HG03103 (cell line): ENCODE measurements at regions not wholly inside any gene's neighbourhood (a gene's known extent, or its start where the extent isn't known, plus 50 kb on each side); places are given as distances from the start of the nearest gene placed in this dataset.

Experiments
- ATAC-seq: cut with Tn5 transposase; IDR thresholded peaks from one replicate; pipeline ENCODE4 v1.9.1; 2021; ENCODE audit warnings: low read depth; ENCODE audit not compliant: unreplicated experiment

DNA sequence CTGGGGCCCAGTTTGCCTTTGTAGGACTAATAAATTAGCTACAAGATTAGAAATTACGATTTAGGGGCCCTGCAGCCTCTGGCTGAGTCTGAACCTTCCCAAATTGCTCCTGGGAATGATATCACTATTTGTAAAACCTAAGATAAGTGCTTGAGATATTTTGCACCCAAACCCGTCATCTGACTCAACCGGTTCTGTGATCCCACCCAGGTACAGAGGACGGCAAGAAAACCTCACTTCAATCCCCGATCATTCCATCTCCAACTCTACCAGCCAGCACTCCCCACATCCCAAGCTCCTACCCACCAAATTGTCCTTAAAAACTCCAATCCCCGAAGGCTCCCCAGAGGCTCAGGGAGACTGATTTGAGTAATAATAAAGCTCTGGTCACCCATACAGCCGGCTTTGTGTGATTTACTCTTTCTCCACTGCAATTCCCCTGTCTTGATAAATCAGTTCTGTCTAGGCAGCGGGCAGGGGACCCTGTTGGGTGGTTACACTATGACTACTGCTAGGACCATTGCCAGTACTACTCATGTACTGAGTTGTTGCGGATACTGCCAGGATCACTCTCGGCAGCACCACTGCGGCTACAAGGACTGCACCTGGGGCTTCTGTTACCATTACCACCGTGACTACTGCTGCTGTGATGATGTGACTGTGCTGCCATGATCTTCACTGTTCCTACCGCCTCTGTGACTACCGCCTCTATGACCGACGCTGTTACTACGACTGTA, 73.1 kb downstream of the IRF8 start:
- no peak for ATAC-seq

DNA sequence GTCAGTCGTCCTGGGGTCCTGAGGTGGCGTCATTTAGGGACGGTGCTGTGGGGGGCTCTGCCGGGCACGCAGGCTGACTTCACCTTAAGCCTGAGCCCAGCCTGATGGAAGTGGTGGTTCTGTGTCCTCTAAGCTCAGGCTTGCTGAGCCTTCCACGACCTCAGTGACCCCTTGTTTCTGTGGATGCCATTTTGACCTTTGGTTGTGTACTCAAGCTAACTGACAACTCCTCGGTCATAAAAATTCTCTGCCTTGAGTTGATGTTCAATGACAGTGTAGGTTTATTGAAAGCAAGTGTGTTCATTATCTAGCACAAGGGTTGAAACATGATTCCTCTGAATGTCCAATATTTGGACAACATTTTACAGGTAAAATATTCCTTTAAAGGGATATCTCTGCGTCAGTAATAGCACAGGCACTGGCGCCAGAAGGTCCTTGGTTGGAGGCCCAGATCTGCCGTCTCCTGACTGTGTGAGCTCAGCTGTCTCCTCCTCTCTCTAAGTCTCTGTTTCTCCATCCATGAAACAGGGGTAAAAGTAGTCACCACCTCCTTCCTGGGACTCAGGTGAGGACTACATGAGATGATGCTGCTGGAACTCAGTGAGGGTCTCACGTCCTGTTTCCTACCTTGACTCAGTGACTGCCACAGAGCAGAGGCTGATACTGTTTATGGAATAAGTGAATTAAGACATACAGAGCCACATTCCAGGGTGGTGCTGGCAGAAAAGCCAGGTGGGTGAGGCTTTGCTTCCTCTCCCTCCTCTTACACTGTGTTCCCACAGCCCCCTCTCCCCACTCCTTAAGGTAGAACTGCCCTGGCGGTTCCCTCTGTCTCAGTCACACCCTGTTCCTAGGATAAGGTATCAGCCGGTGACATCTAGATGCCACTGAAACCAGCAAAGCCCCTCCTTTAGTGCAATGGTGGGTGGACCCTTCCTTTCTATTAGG, 75.7 kb downstream of the IRF8 start:
- no peak for ATAC-seq

DNA sequence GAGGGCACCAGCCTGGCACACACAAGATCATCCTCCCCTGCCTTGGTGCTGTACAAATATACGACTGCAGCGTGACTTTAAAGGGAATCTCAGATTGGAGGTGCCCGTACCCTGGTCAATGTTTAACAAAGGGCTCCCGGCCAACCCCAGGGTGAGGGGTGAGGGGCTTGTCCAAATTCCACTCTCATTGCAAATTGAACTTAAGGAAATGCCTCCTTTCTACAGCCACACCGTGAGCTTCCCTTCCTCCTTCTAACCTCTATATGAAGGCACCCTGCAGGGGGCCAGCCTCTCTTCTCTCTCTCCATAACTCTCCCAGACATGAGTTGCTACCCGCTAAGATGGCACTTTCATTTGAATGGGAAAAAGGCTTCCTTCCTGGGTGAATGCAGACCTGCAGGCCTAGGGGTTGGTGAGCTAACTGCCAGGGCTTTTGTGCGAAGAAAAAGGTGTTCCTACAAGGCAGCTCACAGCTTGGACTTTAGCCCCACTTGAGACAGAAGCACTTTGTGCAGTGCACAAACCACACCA, 76.6 kb downstream of the IRF8 start:
- no peak for ATAC-seq

DNA sequence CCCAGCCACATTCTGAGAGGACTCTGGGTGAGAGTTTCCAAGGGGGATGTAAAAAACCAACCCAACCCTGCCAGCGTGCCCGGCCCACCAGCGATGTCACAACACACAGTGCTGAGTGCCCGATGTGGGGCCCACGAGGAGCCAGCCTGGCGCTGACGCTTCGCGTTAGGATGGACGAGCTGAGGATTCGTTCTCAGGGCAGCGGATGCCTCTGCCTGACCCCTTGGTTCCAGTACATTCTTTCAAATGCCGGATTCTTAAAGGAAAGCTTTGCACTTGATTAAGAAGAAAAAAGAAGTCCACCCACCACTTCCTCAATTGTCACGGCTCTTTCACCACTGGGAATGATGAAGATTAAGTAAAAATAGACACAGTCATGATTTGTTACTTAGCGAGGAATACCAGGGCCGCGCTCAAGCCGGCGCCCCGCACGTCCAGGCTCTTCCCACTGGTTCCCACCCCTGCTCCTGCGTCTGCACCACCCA, 79.4 kb downstream of the IRF8 start:
- no peak for ATAC-seq

DNA sequence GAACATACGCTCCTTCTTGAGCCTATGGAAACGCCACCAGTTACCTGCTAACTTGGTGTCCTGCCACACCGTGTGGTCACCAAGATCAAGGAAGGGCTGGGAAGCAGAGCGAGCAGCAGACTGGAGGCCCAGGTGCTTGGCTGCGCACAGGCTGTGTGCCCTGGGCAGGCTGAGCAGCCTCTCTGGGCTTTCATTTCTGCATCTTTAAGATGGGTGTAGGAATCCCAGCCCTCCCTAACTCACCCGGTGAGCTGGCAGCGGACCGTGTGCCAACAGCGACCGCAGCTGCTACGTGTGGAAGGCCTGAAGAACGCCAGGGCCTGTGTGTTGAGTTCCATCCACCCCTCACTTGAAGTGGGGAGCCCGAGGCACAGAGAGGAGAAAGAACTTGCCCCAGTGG, 80.0 kb downstream of the IRF8 start:
- ATAC-seq, result no peak

DNA sequence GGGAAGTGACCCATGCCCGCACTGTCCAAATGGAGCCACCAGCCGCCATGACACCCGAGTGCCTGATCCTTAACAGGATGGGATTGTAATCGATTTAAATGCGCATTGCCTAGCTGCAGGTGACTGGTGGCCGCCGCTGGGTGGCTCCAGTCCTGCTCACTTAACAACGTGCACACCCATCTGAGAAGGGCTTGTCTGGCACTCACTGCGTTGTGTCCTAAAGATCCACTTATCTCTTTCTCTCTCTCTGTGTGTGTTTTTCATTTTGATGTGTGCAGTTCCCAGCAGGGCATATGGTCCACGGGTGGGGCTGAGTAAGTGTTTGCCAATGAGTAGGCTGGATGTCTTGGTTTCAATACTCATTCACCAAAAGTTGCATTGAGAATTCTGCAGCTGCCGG, 80.6 kb downstream of the IRF8 start:
- no peak for ATAC-seq

DNA sequence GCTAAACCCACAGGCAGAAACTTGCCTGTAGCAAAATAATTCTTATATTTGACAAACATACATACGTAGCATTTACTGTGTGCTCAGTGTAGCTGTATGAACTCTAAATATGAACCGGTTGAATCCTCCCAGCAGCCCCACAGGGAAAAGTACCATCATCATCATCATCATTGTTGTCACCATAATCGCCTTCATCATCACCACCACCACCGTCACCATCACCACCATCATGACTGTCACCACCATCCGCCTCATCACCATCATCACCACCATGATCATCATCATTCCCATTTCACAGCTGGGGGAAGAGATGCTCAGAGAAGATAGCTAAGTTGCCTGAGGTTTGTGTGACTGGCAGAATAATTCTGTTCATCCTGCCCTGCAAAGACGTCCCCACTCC, 81.7 kb downstream of the IRF8 start:
- ATAC-seq, result no peak

DNA sequence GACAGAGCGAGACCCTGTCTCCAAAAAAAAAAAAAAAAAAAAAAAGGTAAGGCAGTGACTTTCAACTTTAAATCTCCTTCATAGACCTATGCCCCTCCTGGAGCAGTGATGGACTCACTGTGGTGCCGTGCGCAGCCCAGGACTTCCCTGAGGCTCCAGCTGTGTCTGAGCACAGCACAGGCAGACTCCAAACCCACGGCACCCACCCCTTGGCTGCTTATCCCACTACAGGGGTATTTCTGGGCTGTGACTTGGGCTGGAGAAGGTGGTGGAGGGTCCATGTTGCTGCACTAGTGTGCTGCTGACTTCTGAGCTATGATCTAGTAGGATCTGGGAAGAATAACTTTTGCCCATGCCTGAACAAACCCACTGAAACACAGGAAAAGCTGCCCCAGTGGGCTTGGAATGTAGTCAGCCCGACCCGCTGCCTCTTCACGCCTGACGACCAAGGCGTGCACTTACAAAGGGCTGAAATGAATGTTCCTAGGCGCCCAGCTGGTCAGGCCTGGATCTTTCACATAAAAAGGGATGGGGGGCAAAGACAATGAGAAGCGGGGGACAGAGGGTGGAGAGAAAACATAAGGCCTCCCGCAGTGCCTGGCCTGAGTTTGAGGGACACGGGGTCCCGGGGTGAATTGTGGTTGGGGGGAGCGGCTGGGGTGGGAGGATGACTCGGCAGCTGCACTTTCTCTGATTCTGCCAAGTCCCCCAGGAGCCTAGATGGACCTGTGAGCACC, 83.0 kb downstream of the IRF8 start:
- ATAC-seq, result no peak

DNA sequence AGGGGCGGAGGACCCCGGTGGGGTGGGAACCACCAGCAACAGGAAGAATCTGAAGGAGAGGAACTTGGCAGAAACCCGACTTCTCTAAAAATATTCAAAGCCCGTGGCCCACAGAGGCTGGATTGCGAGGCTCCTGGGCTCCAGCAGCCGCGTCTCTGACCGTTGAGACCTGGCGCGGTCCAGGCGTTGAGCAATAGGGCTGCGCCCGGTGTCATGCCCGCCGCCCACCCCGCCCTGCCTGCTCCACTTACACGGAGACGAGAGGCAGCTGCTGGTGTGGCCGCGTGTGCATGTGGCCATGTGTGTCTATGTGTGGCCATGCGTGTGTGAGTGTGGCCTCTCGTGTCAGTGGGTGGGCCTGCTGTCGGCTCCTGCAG, 83.6 kb downstream of the IRF8 start:
- ATAC-seq, result no peak

DNA sequence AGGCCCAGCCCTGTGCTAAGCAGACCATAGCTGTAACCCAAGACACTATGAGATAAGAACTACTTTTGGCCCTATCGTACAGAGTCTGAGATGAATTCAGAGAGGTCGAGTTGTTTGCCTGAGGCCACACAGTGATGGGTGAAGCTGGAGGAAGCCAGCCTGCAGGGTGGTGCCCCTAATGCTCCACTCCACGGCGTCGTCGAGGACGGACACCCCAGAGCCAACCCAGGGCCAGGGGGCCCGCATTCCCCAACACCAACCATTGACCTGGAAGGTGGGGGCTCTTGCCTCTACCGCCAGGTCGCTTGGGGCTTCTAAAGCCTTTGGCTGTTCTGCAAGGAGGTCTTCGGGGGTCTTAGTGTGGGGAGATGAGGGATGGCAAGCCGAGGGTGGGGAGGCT, 84.1 kb downstream of the IRF8 start:
- ATAC-seq, result no peak

DNA sequence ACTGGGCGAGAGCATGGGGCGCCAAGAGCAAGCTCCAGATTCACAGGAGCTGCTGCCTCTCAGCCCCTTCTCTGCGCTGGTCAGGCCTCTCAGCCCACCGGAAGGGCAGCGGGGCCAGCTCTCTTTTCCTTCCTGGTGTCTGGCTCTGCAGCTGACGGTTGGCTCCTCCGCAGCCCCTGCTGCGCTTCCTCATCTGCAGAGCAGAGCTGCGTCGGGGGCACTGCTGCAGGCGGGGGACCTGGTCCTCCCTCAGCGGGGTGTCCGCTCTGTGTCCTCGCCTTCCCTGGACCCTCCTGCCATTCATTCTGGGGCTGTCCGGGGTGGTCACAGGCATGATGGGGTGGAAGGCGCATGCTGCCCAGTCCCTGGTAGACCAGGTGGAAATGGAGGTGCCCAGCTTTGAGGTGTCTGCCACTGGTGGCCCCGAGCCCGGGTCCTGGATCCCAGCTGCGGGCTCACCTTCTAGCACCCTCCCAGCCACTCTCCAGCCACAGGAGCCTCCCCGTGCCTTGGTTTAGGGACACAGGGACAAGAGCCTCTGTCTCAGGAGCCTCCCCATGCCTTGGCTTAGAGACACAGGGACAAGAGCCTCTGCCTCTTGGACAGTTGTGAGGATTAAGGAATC, 84.8 kb downstream of the IRF8 start:
- ATAC-seq, result no peak

DNA sequence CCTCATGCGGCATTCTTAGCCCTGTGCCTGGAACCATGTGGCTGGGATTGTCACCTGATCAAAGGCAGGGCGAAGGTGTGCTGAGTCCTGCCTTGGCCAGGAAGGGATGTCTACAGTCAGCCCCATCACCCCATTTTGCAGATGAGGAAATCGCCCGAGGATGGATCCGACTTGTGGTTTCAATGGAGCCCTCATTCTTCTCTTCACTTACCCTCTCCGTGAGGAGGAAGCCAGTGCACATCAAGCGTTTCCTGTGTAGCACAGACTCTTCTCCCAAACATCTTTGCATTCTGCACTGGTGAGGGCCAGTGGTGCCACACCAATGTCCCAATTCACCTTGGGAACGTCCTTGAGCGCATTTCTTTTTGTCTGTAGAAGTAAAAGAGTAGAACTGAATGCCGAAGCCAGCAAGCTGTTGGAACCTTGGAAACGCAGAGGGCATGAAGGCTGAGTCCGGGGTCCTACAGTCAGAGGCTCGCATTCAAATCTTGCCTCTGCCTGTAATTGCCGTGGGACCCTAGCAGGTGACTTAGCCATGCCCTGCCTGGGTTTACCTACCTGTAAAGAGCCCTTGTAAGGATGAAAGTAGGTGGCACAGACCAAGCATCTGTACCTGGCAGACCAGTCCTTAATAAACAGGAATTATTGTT, 85.4 kb downstream of the IRF8 start:
- no peak for ATAC-seq

DNA sequence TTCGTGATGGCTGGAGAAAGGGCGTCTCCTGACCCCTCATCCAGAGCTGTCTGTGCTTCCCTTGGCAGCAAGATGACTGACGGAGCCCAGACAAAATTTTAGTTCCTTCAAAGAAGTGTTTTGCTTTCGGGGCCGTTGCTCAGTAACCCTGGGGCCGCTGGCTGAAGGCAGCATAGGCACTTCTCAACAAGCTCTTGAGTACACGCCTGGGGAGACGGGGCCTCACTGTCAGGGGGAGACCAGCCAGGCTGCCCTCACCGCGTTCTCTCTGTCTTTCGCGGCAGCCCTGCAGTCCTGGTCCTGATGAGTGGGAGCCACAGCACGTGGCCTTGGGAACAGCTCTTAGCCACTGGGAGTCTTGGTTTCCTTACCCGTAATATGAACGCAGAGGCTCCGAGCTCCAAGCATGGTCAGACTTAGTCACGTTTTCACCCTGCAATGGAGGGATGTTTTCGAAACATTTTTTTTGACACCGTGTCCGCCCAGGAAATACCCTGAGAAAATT, 86.0 kb downstream of the IRF8 start:
- no peak for ATAC-seq

DNA sequence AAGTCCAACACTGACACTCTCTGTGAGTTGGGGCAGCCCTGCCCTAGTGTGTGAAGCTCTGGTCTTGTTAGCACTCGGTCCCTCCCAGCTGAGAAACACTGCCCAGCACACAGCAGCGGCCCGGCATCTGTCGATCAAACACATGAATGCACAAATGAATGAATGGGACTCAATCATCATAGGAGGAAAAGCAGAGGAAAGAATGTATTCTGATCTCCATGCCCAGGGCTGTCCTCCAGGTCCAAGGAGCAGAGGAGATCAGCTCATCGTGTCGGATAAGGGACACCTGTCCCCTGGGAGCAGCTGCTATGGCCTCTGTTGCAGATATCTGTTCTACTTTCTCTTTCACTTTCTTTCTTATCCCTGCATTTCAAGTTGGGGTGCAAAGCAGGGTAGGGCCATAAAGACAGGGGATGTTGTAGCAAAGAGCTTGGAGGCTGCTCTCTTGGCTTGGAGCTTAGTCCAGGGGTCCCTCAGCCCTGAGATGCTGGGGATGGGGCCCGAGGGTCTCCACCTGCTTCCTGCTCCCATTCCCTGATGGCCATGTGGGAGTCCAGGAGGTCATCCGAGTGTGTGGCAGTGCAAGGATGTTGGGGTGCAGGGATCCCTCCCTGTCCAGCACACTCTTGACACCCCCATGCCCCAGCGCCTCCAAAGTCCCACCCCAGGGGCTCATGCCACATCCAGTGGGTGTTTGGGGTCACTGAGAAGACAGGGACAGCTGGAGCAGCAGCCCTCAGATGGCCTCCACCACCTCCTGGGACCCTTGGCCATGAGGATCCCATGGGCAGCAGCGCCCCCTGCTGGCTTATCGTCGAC, 88.2 kb downstream of the IRF8 start:
- ATAC-seq, result no peak

DNA sequence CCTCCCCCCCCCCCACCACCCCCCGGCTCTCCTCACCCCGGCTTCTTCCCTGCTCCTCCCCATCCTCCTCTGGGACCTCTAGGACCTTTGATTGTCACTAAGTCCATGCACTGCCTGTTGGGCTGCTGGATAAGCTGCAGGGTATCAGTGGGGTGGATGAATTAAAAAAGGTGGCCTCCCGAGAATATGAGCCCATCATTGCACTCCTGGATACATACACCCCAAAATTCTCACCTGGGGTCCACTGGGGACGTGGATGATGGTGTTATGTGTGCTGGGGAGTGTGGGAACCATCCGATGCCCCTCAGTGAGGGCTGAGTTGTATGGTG, 88.8 kb downstream of the IRF8 start:
- no peak for ATAC-seq

DNA sequence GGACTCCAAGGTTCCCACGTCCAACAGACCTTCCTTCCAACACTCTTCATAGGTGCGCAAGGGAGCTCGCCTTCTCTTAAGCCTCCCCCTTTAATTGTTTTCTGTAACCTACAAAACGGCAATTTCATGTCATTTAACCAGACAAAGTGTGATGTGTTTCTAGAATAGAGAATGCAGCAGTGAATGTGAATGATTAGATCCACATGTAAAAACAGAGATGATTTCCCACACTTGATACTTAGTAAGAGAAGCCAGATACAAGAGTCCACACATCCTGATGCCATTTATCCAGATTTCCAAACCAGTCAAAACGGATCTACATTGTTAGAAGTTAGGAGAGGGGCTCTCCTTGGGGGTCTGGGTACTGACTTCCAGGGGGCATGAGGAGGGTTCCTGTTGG, 89.3 kb downstream of the IRF8 start:
- no peak for ATAC-seq

DNA sequence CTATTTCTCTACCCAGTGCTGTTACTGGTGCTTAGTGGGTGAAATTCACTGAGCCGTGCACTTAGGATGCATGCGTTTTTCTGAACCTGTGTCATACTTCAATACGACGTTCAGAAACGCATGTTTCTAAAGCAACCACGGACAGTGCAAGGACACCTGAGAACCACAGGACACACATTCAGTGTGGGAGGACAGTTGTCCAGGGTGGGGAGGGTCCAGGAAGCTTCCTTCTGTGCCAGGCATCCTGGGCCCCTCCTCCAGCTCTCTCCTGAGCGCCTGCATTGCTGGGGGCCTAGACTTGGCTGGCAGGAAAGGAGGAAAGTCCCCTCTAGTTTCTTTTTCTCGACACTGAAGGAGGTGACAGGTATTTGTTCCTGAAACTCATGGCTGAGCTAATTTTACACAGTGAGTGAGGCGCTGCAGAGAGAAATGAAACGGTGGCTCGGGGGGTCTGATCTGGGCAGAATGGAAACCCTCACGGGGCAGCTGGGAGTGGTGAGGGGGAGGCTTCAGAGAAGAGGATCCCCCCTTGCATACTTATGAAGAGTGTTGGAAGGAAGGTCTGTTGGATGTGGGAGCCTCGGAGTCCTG, 89.9 kb downstream of the IRF8 start:
- ATAC-seq, result no peak

DNA sequence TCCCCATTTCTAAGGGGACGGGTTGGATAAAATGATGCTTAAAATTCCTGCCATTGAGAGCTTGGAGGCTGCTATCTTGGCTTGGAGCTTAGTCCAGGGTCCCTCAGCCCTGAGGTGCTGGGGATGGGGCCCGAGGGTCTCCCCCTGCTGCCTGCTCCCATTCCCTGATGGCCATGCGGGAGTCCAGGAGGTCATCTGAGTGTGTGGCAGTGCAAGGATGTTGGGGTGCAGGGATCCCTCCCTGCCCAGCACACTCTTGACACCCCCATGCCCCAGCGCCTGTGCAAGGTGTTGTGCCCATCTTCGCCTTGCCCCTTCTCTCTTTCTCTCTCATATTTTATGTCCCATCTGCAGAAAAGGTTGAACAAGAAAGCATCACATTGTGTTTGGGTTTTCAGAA, 90.4 kb downstream of the IRF8 start:
- no peak for ATAC-seq
